Transverse colon (tissue), 3 donors: ENCODE measurements at regions not wholly inside any gene's neighbourhood (a gene's known extent, or its start where the extent isn't known, plus 50 kb on each side); places are given as distances from the start of the nearest gene placed in this dataset.

Source experiments
- CTCF ChIP-seq, 5 experiments: fragments of 200-600 bp in 3 of 5; fragments of 450-650 bp in 2 of 5; sonication (generic) in 3 of 5; IDR thresholded peaks; 1 replicate in 2 of 5; 2 replicates in 3 of 5; pipeline ENCODE4 v1.5.1; 2016 to 2017; ENCODE audit warnings: antibody characterized with exemption in 5 of 5, inconsistent platforms in 3 of 5, mild to moderate bottlenecking in 2 of 5, moderate library complexity in 1 of 5
- EP300 ChIP-seq: sonication (generic); formaldehyde crosslinking; IDR thresholded peaks from one replicate; pipeline ENCODE4 v1.6.1; 2017; ENCODE audit warnings: antibody characterized with exemption, low read depth
- POLR2A ChIP-seq: fragments of 450-650 bp; IDR thresholded peaks from one replicate; pipeline ENCODE4 v1.6.1; 2016; ENCODE audit warnings: antibody characterized with exemption, mild to moderate bottlenecking, moderate library complexity

GRCh38 chr7:130925136-130925794, 191.3 kb upstream of the KLF14 start:
- TF ChIP-seq CTCF (IDR thresholded peaks at IDR 0.05) (no peak), POLR2A (no peak), EP300 (no peak)
